Left renal pelvis (tissue), 4 donors: ENCODE measurements at regions not wholly inside any gene's neighbourhood (a gene's known extent, or its start where the extent isn't known, plus 50 kb on each side); places are given as distances from the start of the nearest gene placed in this dataset.
"Not testable (repeated sequence)": the region's sequence is repeated elsewhere in the genome, so short reads cannot be mapped to it uniquely, and the experiment has no call there.

ENCODE experiments used
- DNase-seq, 4 donors: peaks; one replicate each; pipeline ENCODE4 v3.0.0-alpha.2; 2013; ENCODE audit warnings: low read depth in 4 of 4, low spot score in 3 of 4

DNA sequence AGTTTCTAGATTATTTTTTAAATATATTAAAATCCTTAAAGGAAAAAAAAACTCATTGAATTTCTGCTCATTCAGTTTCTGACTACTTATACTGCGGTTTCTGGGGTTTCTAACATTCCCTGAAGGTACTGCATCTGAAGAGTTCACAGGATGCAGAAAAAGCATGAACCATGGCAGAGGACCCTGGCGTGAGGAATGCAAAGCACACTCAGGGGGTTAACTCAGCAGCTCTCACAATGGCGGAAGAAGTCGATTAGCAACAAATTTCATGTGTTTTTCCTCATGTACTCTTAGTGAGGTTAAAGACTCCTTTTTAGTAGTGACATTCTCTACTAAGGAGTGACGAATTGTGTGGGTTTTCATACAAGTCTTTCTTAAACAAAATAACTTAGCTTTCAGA is 975.6 kb downstream of the NCAM2 start:
- DNase-seq: peak in 1 of 4 donors; percentile 7

- DNase-seq: no peak
Measured at GRCh38 chr21:21996891-21997290, 998.7 kb downstream of the NCAM2 start.

DNA sequence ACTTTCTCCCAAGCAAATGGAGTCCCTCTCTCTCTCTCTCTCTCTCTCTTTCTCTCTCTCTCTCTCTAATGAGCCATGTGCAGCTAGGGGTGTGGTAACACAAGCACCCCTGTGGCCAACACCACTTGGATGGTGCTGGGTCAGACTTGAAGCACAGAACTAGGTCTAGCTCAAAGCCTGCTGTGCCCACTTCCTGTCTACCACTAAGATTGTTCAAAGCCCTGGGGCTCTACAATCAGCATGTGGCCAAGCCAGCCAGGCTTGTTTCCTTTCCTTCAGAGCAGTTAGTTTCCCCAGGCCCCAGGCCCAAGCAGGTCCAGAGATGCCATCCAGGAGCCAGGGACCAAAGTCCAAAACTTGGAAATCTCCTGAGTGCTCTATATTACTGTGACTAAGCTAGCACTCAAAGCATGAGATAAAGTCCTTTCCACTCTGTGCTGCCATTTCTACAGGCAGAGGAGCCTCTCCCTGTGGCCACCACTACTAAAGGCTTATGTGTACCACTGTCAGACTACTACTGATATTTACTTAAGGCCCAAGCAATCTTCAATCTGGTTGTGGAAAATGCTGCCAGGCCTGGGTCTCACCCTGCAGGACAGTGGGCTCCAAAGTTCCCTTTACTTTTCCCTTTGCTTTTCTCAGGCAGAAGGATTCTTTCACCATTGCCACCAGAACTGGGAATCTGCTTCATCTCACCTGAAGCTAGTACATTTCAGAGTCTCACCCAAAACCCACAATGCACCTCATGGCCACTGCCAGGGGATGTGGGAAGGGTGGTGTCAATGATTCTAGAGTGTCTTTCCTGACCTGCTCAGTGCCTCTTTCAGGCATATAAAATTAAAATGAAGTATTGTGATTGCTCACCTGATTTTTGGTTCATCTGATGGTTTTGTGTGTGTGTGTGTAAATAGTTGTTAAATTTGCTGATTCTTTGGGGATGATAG is 999.5 kb downstream of the NCAM2 start:
- DNase-seq: no peak

GRCh38 chr21:22019766-22020165 is 1021.6 kb downstream of the NCAM2 start:
- no peak for DNase-seq

DNA sequence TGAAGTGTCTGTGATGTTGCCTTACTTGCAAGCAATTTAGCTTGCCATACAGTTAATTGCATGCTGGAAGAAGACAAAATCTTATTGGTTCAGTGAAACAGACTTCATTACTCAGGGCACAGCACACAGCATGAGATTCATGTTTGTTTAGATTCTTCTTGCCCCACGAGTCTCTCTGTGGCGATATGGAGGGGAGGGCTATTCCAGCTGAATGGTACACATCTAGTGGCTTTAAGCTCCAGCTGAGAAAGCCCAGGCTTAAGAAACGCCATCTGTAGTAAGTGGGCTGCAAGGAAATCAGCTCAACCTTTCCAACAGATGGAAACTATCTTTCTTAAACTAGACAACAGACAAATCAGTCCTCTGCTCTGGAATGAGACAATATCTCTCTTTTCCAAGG is 1022.0 kb downstream of the NCAM2 start:
- DNase-seq: no peak

GRCh38 chr21:22023896-22024295 is 1025.7 kb downstream of the NCAM2 start:
- DNase-seq: not testable (repeated sequence)

- no peak for DNase-seq
Measured at GRCh38 chr21:22044431-22044830, 1046.2 kb downstream of the NCAM2 start.

DNA sequence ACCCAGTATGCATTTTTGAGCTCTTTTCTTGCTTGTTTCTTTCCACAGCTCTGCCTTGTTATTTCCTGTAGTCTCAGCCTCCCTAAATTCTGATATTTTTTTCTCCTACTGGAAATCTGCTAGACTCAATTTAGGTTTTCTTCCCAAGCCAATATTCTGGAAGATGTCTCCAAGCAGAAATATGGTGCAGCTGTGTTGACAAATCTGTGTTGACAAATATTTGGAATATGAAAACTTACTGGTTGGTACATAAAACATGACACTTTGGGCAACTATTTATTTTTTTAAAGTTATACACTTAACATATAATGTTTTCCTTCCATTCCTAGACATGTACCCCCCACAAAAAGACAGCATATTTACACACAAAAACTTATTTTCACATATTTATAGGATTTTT is 1048.4 kb downstream of the NCAM2 start:
- no peak for DNase-seq

- no peak for DNase-seq
Measured at GRCh38 chr21:22056904-22057303, 1058.7 kb downstream of the NCAM2 start.

GRCh38 chr21:22062472-22063139 is 1064.4 kb downstream of the NCAM2 start:
- no peak for DNase-seq

DNA sequence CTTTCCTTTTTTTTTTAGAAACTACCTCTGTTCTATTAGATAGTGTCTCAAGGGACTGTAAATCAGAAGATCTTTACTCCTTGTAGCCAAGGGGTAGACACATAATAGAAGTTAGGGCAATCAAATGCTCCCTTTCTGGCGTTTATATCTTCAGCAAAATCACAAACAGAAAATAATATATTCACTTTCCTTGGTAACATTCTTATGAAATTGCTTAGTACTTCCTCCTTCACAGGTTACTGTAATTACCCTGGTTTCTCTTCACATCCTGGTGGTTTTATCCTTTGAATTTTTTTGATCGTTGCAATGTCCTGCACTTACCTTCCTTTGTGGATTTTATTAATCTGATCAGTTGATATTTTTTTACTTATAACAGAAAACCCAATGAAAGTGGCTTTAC is 1064.9 kb downstream of the NCAM2 start:
- no peak for DNase-seq

GRCh38 chr21:22076471-22076870 is 1078.3 kb downstream of the NCAM2 start:
- no peak for DNase-seq

DNA sequence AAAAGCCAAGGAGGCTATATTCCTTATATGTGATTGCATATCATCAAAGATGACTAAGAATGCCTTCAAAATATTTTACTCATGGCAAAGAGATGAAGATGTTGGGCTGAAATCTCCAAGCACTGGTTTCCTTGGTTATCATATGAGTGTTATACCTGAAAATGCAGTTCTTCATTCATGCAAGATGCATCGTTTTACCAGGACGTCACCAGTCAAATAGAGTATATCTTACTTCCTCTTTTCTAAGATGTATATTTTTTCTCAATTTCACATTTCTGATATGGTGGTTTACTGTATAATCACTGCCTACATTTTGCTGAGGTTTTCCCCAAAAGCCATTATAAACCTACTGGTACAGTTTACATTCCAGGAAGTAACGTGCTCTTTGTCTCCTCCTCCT is 1085.7 kb downstream of the NCAM2 start:
- no peak for DNase-seq

GRCh38 chr21:22096314-22096713 is 1098.1 kb downstream of the NCAM2 start:
- no peak for DNase-seq

GRCh38 chr21:22106720-22107410 is 1108.7 kb downstream of the NCAM2 start:
- DNase-seq: no peak

DNA sequence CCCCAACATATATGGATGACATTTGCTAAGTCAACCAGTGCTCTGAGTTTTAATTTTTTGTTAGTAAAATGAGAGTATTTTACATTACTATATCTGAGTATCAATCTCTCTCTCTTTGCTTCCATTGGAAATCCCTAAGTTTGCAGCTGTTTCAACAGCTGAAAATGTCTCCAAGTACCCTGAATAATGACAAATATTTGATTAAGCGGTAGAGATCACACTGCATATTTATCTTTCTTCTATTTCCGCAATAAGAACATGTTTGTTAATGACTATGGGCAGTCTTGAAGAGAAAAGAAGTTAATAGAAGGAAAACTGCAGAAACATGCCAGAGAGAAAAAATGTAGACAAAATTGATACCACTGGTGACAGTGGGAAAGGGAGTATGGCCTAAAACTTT is 1117.5 kb downstream of the NCAM2 start:
- no peak for DNase-seq

GRCh38 chr21:22120616-22121266 is 1122.5 kb downstream of the NCAM2 start:
- no peak for DNase-seq

- no peak for DNase-seq
Measured at GRCh38 chr21:22125581-22125980, 1127.4 kb downstream of the NCAM2 start.

DNA sequence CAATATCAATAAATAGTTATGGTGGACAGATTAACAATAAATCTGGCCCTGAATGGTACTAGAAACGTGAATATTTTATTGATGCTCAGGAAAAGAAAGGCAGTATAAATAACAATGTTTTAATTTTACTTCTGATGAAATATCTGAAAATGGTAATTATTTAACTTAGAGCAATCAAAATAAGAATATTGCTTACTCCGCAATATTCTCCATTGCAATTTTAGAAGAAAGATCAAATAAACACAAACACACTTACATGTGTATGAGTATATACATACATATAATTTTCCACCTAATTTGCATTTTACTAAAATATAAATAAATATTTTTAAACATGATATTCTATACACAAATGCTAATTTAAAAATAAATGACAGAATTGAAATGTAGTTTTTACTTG is 1130.5 kb downstream of the NCAM2 start:
- DNase-seq: no peak

DNA sequence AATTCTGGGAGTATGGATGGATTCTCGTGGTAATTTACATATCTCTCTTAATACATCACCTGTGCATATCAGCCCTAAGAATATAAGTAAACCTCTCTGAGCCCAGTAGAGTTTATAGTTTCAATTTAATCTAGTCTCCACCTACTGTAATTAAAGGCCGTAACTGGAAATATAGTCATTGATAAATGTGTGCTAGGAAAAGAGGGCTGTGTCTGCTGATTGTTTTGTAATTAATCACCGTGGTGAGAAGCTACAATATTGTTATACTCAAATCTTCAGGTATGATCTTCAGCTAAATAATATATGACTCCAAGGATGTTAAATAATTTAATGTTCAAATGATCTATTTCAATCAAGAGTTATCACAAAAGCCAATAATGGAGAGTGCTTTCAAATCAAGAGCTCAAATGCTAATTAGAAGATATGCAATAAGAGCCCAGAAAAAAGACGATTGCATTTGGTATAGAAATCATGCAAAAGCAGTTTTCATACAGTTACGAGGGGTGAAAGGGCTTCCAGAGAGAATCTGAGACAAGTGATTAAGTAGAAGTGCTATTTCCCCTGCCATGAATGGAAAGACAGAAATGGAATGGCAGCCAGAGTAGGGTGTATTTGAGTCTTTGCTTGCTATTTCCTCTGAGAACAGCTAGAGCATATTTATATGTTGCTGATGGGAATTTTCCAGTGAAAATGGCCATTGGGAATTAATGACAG is 1134.3 kb downstream of the NCAM2 start:
- DNase-seq: no peak
